SK-N-MC (cell line): ENCODE measurements at regions not wholly inside any gene's neighbourhood (a gene's known extent, or its start where the extent isn't known, plus 50 kb on each side); places are given as distances from the start of the nearest gene placed in this dataset.

Source experiments
- DNase-seq: peaks from one replicate; pipeline ENCODE4 v3.0.0-alpha.2; 2011; ENCODE audit warnings: low read depth, low spot score
- H3K27ac ChIP-seq: fragments of 200-600 bp; sonication (generic); 2 replicates; pipeline ENCODE4 v1.5.1; 2016; ENCODE audit warnings: mixed run types
- H3K36me3 ChIP-seq: fragments of 200-600 bp; sonication (generic); 2 replicates; pipeline ENCODE4 v1.6.1; 2017; ENCODE audit warnings: antibody characterized with exemption, low read length, mixed read lengths; ENCODE audit not compliant: insufficient read depth
- H3K4me3 ChIP-seq: fragments of 200-600 bp; sonication (generic); 2 replicates; pipeline ENCODE4 v1.5.1; 2016
- H3K9ac ChIP-seq: fragments of 200-600 bp; sonication (generic); 2 replicates; pipeline ENCODE4 v1.8.0; 2017; ENCODE audit warnings: mixed run types, mixed read lengths; ENCODE audit not compliant: insufficient read length
- H3K9me3 ChIP-seq: fragments of 200-600 bp; sonication (generic); 2 replicates; pipeline ENCODE4 v1.6.1; 2017; ENCODE audit warnings: low read depth, mild to moderate bottlenecking, antibody characterized with exemption, low read length, moderate library complexity, mixed read lengths
- EZH2 ChIP-seq: fragments of 200-600 bp; sonication (generic); IDR thresholded peaks from one replicate; pipeline ENCODE4 v1.6.1; 2017; ENCODE audit warnings: antibody characterized with exemption
- FOXP2 ChIP-seq: optimal IDR thresholded peaks from 2 replicates; pipeline ENCODE3; 2011; ENCODE audit warnings: mild to moderate bottlenecking, moderate library complexity; ENCODE audit not compliant: insufficient read depth; ENCODE audit errors: extremely low read length, control extremely low read depth
- POLR2AphosphoS5 ChIP-seq: IDR thresholded peaks from 2 replicates; pipeline ENCODE4 v1.6.1; 2012; ENCODE audit warnings: mild to moderate bottlenecking, low read depth, low read length, borderline replicate concordance

GRCh38 chr18:68098655-68099054 is 582.1 kb upstream of the DSEL start:
- no peak for TF ChIP-seq POLR2AphosphoS5
- no peak for TF ChIP-seq FOXP2
- TF ChIP-seq EZH2: no peak
- H3K9me3 ChIP-seq: no peaks in the 10 kb centered on the region
- H3K4me3 ChIP-seq: no peak overlapping the region
- no peak for DNase-seq
- H3K36me3 ChIP-seq: no peaks in the 10 kb centered on the region
- no peak overlapping the region for H3K9ac ChIP-seq
- H3K27ac ChIP-seq: no peak overlapping the region

DNA sequence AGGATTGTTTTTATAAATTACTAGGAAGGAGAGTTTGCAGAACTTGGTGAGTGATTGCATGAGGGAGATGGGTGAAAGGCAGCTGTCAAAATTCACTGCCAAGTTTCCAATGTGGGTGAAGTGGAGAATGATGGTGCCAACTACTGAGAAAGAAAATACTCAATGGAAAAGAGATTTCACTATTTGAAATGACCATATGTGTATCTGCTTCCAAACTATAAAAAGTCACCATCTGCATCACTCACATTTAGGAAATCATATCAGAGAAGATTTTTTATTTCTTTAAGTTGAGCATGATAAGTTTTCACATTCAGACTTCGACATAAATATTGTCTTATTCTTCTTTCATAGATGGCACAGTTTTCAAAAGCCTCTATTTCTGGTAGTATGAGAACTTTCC is 570.0 kb upstream of the DSEL start:
- no peak overlapping the region for H3K4me3 ChIP-seq
- H3K9me3 ChIP-seq: no peaks in the 10 kb centered on the region
- H3K27ac ChIP-seq: no peak overlapping the region
- no peak for DNase-seq
- no peak overlapping the region for H3K9ac ChIP-seq
- TF ChIP-seq POLR2AphosphoS5 (no peak), EZH2 (no peak), FOXP2 (no peak)
- no peaks in the 10 kb centered on the region for H3K36me3 ChIP-seq

- Histone ChIP-seq H3K27ac (no peak overlapping the region), H3K36me3 (no peaks in the 10 kb centered on the region), H3K4me3 (no peak overlapping the region), H3K9ac (no peak overlapping the region), H3K9me3 (no peaks in the 10 kb centered on the region)
- TF ChIP-seq EZH2: no peak
- no peak for DNase-seq
Observed at GRCh38 chr18:68085251-68085650, 568.7 kb upstream of the DSEL start.

GRCh38 chr18:68083776-68084175 is 567.3 kb upstream of the DSEL start:
- no peaks in the 10 kb centered on the region for H3K36me3 ChIP-seq
- no peak overlapping the region for H3K4me3 ChIP-seq
- TF ChIP-seq POLR2AphosphoS5: no peak
- no peak for TF ChIP-seq EZH2
- no peak for TF ChIP-seq FOXP2
- no peak for DNase-seq
- H3K27ac ChIP-seq: no peak overlapping the region
- no peak overlapping the region for H3K9ac ChIP-seq
- H3K9me3 ChIP-seq: no peaks in the 10 kb centered on the region

DNA sequence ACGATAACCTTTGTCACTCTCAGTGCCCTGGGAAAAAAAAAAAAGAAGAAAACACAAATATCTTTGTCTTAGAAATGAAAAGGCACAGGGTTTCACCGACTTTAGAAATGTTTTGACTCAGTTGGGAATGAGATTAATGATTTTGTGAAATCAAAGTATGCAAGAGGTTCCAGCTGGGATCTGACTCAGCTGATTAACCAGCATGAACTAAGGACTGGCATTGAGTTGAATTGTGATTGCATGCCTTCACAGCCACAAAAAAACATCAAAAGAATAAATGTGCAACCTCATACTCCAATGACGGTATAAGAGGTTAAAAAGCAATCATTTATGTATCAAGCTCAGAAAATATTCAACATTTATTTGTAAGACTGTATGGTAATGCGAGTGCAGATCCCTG is 566.6 kb upstream of the DSEL start:
- DNase-seq: peak; percentile 20
- Histone ChIP-seq H3K9me3 (no peaks in the 10 kb centered on the region), H3K27ac (peak overlapping the region; percentile 31; the same call in 1 of the 2 replicates), H3K4me3 (no peak overlapping the region; the same call in 1 of the 2 replicates), H3K36me3 (no peaks in the 10 kb centered on the region), H3K9ac (no peak overlapping the region)
- TF ChIP-seq FOXP2 (no peak), POLR2AphosphoS5 (no peak), EZH2 (no peak)

- Histone ChIP-seq H3K4me3 (no peak overlapping the region), H3K36me3 (no peaks in the 10 kb centered on the region), H3K9ac (no peak overlapping the region), H3K9me3 (no peaks in the 10 kb centered on the region), H3K27ac (no peak overlapping the region)
- TF ChIP-seq EZH2: no peak
- no peak for TF ChIP-seq FOXP2
- TF ChIP-seq POLR2AphosphoS5: no peak
- DNase-seq: no peak
Observed at GRCh38 chr18:68072744-68073143, 556.2 kb upstream of the DSEL start.

- TF ChIP-seq EZH2 (no peak), FOXP2 (no peak), POLR2AphosphoS5 (no peak)
- Histone ChIP-seq H3K36me3 (no peaks in the 10 kb centered on the region), H3K9me3 (no peaks in the 10 kb centered on the region), H3K4me3 (no peak overlapping the region), H3K27ac (no peak overlapping the region), H3K9ac (no peak overlapping the region)
- no peak for DNase-seq
Observed at GRCh38 chr18:68060871-68061270, 544.4 kb upstream of the DSEL start.

- no peak for DNase-seq
- Histone ChIP-seq H3K4me3 (no peak overlapping the region), H3K27ac (no peak overlapping the region), H3K9me3 (no peaks in the 10 kb centered on the region), H3K9ac (no peak overlapping the region), H3K36me3 (no peaks in the 10 kb centered on the region)
- TF ChIP-seq FOXP2 (no peak), POLR2AphosphoS5 (no peak), EZH2 (no peak)
Observed at GRCh38 chr18:68056936-68057335, 540.4 kb upstream of the DSEL start.

- Histone ChIP-seq H3K27ac (no peak overlapping the region), H3K4me3 (no peak overlapping the region), H3K9ac (no peak overlapping the region), H3K36me3 (no peaks in the 10 kb centered on the region), H3K9me3 (no peaks in the 10 kb centered on the region)
- TF ChIP-seq FOXP2: no peak
- TF ChIP-seq POLR2AphosphoS5: no peak
- TF ChIP-seq EZH2: no peak
- DNase-seq: no peak
Observed at GRCh38 chr18:68054669-68055068, 538.1 kb upstream of the DSEL start.
